Spleen (tissue), 7 donors: ENCODE measurements at regions not wholly inside any gene's neighbourhood (a gene's known extent, or its start where the extent isn't known, plus 50 kb on each side); places are given as distances from the start of the nearest gene placed in this dataset.
"Not testable (repeated sequence)": the region's sequence is repeated elsewhere in the genome, so short reads cannot be mapped to it uniquely, and the experiment has no call there.

Source experiments
- POLR2AphosphoS5 ChIP-seq, 3 donors: sonication (generic); formaldehyde crosslinking; IDR thresholded peaks; one replicate each; pipeline ENCODE4 v1.5.1; 2017; ENCODE audit warnings: antibody characterized with exemption in 3 of 3
- TF ChIP-seq, protein P1 (sequence below), 11 experiments: fragments of 200-600 bp in 7 of 11; fragments of 450-650 bp in 4 of 11; sonication (generic) in 4 of 11; IDR thresholded peaks in 8 of 11; conservative IDR thresholded peaks in 3 of 11; 1 replicate in 7 of 11; 2 replicates in 4 of 11; pipeline versions ENCODE4 v1.4.0 to v1.8.0; 2016 to 2021; ENCODE audit warnings: antibody characterized with exemption in 11 of 11, inconsistent platforms in 4 of 11, mild to moderate bottlenecking in 1 of 11
- donor health status: DM: no; HTN: no; CAD: no; lungs with moderate emphysema.
- donor health status: DM: no; HTN: no; CAD: no.
- donor health status: DM: no; HTN: no; CAD: no.

- TF ChIP-seq POLR2AphosphoS5 (IDR thresholded peaks at IDR 0.05) = not testable (repeated sequence)
- TF ChIP-seq, protein P1, sequence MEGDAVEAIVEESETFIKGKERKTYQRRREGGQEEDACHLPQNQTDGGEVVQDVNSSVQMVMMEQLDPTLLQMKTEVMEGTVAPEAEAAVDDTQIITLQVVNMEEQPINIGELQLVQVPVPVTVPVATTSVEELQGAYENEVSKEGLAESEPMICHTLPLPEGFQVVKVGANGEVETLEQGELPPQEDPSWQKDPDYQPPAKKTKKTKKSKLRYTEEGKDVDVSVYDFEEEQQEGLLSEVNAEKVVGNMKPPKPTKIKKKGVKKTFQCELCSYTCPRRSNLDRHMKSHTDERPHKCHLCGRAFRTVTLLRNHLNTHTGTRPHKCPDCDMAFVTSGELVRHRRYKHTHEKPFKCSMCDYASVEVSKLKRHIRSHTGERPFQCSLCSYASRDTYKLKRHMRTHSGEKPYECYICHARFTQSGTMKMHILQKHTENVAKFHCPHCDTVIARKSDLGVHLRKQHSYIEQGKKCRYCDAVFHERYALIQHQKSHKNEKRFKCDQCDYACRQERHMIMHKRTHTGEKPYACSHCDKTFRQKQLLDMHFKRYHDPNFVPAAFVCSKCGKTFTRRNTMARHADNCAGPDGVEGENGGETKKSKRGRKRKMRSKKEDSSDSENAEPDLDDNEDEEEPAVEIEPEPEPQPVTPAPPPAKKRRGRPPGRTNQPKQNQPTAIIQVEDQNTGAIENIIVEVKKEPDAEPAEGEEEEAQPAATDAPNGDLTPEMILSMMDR (IDR thresholded peaks at IDR 0.05 in 8 of 11, conservative IDR thresholded peaks at IDR 0.05 in 3 of 11) = not testable (repeated sequence)
Observed at GRCh38 chr16:65234721-65235320, 113.0 kb upstream of the CDH11 start.
